ENCODE measurements at regions not wholly inside any gene's neighbourhood (a gene's known extent, or its start where the extent isn't known, plus 50 kb on each side); places are given as distances from the start of the nearest gene placed in this dataset.
"Not testable (repeated sequence)": the region's sequence is repeated elsewhere in the genome, so short reads cannot be mapped to it uniquely, and the experiment has no call there.

- TF ChIP-seq CTCF (conservative IDR thresholded peaks at IDR 0.05): no peak
- H3K27ac ChIP-seq: peak overlapping the region; percentile 3; the same call in 1 of the 2 replicates
Measured at GRCh38 chr9:18058564-18059442, 415.1 kb upstream of the ADAMTSL1 start.

GRCh38 chr9:18059447-18059846 lies 414.5 kb upstream of the ADAMTSL1 start:
- TF ChIP-seq CTCF (conservative IDR thresholded peaks at IDR 0.05): no peak
- no peak overlapping the region; the same call in 1 of the 2 replicates for H3K27ac ChIP-seq

- peak; percentile 43 for TF ChIP-seq CTCF (conservative IDR thresholded peaks at IDR 0.05)
- H3K27ac ChIP-seq: no peak overlapping the region
Measured at GRCh38 chr9:18060269-18060934, 413.6 kb upstream of the ADAMTSL1 start.

GRCh38 chr9:18061332-18061731 lies 412.6 kb upstream of the ADAMTSL1 start:
- no peak overlapping the region for H3K27ac ChIP-seq
- TF ChIP-seq CTCF (conservative IDR thresholded peaks at IDR 0.05): no peak

GRCh38 chr9:18061856-18062255 lies 412.1 kb upstream of the ADAMTSL1 start:
- TF ChIP-seq CTCF (conservative IDR thresholded peaks at IDR 0.05): no peak
- H3K27ac ChIP-seq: no peak overlapping the region

- no peak overlapping the region for H3K27ac ChIP-seq
- no peak for TF ChIP-seq CTCF (conservative IDR thresholded peaks at IDR 0.05)
Measured at GRCh38 chr9:18063856-18064390, 410.0 kb upstream of the ADAMTSL1 start.

- not testable (repeated sequence) for H3K27ac ChIP-seq
Measured at GRCh38 chr9:18066608-18067007, 407.3 kb upstream of the ADAMTSL1 start.

Data from VCaP (cell line).